ENCODE measurements at regions not wholly inside any gene's neighbourhood (a gene's known extent, or its start where the extent isn't known, plus 50 kb on each side); places are given as distances from the start of the nearest gene placed in this dataset.

DNA sequence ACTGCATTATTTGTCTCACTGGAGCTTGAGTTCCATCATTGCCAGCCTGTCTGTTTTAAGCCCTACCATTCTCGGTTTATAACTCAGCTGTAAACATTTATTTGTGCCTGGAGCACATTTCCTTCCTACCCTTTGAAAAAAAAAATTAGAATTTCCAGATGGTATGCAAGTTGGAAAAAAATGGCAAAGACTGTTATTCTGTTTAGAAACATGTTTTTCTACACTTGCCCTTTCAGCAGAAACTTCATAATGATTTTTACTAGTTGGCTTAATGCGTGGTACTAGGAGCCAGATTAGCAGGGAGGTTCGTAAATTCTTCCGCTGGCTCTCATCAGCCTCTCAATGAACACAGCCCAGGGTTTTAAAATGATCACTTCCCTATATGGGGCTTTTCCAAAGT is 238.8 kb upstream of the WWC1 start:
- TF ChIP-seq CTCF (IDR thresholded peaks at IDR 0.05; ENCODE audit: low read depth, low read length, missing input control) (no peak), JUND (IDR thresholded peaks at IDR 0.05) (no peak), TAF1 (conservative IDR thresholded peaks at IDR 0.05) (no peak), RXRA (IDR thresholded peaks at IDR 0.05) (no peak)
- TF ChIP-seq, protein P1, sequence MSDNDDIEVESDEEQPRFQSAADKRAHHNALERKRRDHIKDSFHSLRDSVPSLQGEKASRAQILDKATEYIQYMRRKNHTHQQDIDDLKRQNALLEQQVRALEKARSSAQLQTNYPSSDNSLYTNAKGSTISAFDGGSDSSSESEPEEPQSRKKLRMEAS (IDR thresholded peaks at IDR 0.05): no peak

Data from liver (tissue), 3 donors.